ENCODE measurements at regions not wholly inside any gene's neighbourhood (a gene's known extent, or its start where the extent isn't known, plus 50 kb on each side); places are given as distances from the start of the nearest gene placed in this dataset.

- no peaks in the 10 kb centered on the region for H3K36me3 Mint-ChIP-seq (ENCODE audit: low read depth)
- no peaks in the 10 kb centered on the region for H3K27me3 Mint-ChIP-seq (ENCODE audit: low read depth)
- intact Hi-C loops (cut with micrococcal nuclease) = no loop called here
- no peaks in the 10 kb centered on the region for H3K9me3 Mint-ChIP-seq
- H3K27ac Mint-ChIP-seq = no peak overlapping the region
- no peak overlapping the region for H3K4me3 Mint-ChIP-seq (ENCODE audit: low read depth)
- H3K4me1 Mint-ChIP-seq (ENCODE audit: low read depth) = no peaks in the 10 kb centered on the region
- no peak for DNase-seq (ENCODE audit: low spot score)
Measured at GRCh38 chr3:178289544-178290160, 246.6 kb upstream of the KCNMB2 start.

- Mint-ChIP-seq H3K4me1 (ENCODE audit: low read depth) (no peaks in the 10 kb centered on the region), H3K36me3 (ENCODE audit: low read depth) (no peaks in the 10 kb centered on the region), H3K27me3 (ENCODE audit: low read depth) (no peaks in the 10 kb centered on the region), H3K27ac (no peak overlapping the region), H3K9me3 (no peaks in the 10 kb centered on the region), H3K4me3 (ENCODE audit: low read depth) (no peak overlapping the region)
- intact Hi-C loops (cut with micrococcal nuclease) = no loop called here
- DNase-seq (ENCODE audit: low spot score) = no peak
Measured at GRCh38 chr3:178291574-178292370, 244.5 kb upstream of the KCNMB2 start.

DNA sequence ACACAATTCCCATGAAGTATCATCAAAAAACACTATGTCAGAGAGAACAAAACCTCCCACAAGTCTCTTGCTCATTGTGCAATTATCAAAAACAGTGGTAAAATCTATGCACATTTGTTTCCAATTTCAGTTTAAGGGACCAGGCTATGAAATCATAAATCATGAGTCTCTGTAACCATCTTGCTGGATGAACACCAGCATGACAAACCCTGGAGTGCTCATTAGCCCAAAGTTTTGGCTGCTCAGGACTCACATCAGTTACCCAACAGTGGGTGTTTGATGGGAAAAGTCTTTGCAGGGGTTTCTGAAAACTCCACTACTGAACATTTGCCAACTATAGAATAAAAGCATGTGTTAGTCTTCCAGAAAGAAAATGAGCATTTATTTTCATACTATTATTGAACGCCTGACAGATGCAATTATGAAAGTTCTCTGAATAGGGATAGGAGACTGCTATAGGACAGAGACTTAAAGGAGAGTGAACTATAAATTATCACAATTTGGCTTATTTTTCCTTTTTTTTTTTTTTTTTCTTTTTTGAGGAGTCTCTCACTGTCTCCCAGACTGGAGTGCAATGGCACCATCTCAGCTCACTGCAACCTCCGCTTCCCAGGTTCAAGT, 240.8 kb upstream of the KCNMB2 start:
- no peak overlapping the region for H3K27ac Mint-ChIP-seq
- H3K36me3 Mint-ChIP-seq (ENCODE audit: low read depth) = no peaks in the 10 kb centered on the region
- H3K4me1 Mint-ChIP-seq (ENCODE audit: low read depth) = no peaks in the 10 kb centered on the region
- intact Hi-C loops (cut with micrococcal nuclease) = no loop called here
- no peaks in the 10 kb centered on the region for H3K9me3 Mint-ChIP-seq
- no peak for DNase-seq (ENCODE audit: low spot score)
- H3K4me3 Mint-ChIP-seq (ENCODE audit: low read depth) = no peak overlapping the region
- no peaks in the 10 kb centered on the region for H3K27me3 Mint-ChIP-seq (ENCODE audit: low read depth)

DNA sequence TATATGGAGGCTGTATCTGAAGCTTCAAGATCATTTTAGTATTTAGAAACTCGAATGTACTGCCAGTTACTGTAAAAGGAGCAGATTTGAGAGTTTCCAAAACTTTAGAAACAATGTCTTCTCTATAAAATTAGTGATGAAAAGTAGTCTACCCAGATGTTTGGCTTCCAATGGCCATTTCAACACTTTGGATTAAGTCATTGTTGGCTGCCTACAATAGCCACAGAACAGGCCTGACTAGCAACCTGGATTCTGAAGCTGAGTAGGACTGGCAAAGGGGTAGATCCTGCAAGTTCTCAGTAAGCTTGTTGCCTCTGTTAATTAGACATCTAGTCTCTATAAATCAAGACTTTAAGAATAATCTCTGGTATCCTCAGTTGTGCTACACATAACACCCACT, 239.0 kb upstream of the KCNMB2 start:
- no peaks in the 10 kb centered on the region for H3K27me3 Mint-ChIP-seq (ENCODE audit: low read depth)
- no peaks in the 10 kb centered on the region for H3K9me3 Mint-ChIP-seq
- H3K4me3 Mint-ChIP-seq (ENCODE audit: low read depth) = no peak overlapping the region
- DNase-seq (ENCODE audit: low spot score) = no peak
- H3K36me3 Mint-ChIP-seq (ENCODE audit: low read depth) = no peaks in the 10 kb centered on the region
- intact Hi-C loops (cut with micrococcal nuclease) = no loop called here
- no peaks in the 10 kb centered on the region for H3K4me1 Mint-ChIP-seq (ENCODE audit: low read depth)
- H3K27ac Mint-ChIP-seq = no peak overlapping the region

DNA sequence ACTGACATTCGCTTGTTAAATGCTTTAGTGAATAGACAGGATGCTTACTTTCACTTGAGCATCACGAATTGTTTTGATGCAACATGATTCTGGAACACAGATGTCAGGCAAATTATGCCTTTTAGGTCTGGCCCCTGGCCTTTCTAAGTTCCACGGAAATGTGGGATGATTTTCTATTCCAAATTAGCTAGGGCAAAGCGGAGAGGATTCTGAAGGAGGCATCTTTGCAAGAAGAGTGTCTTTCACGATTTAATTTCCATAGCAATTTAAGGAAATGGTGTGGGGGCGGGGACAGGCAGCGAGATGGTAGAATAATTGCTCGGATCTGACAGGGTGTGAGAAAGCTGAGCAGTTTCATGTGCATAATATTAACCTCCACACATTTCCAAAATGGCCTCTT, 238.5 kb upstream of the KCNMB2 start:
- no peak for DNase-seq (ENCODE audit: low spot score)
- intact Hi-C loops (cut with micrococcal nuclease) = no loop called here
- Mint-ChIP-seq H3K4me3 (ENCODE audit: low read depth) (no peak overlapping the region), H3K27me3 (ENCODE audit: low read depth) (no peaks in the 10 kb centered on the region), H3K9me3 (no peaks in the 10 kb centered on the region), H3K36me3 (ENCODE audit: low read depth) (no peaks in the 10 kb centered on the region), H3K4me1 (ENCODE audit: low read depth) (no peaks in the 10 kb centered on the region), H3K27ac (no peak overlapping the region)

- no peak for DNase-seq (ENCODE audit: low spot score)
- Mint-ChIP-seq H3K36me3 (ENCODE audit: low read depth) (no peaks in the 10 kb centered on the region), H3K4me1 (ENCODE audit: low read depth) (no peaks in the 10 kb centered on the region), H3K27ac (no peak overlapping the region), H3K27me3 (ENCODE audit: low read depth) (no peaks in the 10 kb centered on the region), H3K4me3 (ENCODE audit: low read depth) (no peak overlapping the region), H3K9me3 (no peaks in the 10 kb centered on the region)
- intact Hi-C loops (cut with micrococcal nuclease) = no loop called here
Measured at GRCh38 chr3:178300441-178300959, 235.7 kb upstream of the KCNMB2 start.

DNA sequence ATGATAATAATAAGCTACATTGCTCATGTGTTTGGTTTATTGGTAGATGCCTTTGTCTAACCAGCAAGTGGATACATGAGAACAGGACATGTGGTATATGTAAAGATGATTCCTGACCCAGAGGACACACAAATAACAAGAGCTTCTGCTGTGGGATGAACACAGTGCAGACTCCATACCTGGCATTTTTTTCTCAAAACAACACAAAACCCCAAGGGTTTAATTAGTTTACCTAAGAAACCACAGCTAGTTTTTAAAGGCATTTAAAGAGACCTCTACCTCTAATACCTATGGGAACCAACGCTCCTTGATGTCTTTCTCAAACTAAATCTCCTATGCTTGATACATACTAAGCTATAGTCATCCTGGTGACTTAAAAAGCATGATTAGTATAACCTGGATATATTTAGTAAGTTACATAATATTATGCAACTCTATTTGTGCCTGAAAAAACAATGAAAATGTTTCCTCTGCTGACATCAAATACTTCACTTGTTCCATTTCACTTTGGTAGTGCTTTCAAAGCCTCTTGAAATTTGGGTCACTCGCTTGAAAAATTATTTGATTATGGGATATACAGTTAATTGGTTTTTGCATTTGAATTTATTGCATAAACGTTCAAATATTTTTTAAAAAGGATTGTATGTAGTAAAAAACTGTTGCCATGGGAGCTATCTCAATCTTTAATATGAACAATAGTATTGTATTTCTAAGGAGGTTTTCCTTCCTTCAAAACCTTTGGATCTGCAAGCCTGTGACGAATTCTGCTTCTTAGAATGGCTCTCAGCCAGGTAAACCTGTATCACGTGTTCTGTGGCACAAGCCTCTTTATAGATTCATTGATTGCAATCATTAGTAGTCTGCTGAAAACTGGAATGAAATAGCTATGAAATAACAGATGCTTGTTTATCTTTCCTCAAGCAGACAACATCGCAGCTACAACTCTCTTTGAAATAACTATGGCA, 233.0 kb upstream of the KCNMB2 start:
- Mint-ChIP-seq H3K9me3 (no peaks in the 10 kb centered on the region), H3K4me3 (ENCODE audit: low read depth) (no peak overlapping the region), H3K27ac (no peak overlapping the region), H3K27me3 (ENCODE audit: low read depth) (no peaks in the 10 kb centered on the region), H3K36me3 (ENCODE audit: low read depth) (no peaks in the 10 kb centered on the region), H3K4me1 (ENCODE audit: low read depth) (no peaks in the 10 kb centered on the region)
- DNase-seq (ENCODE audit: low spot score) = no peak
- intact Hi-C loops (cut with micrococcal nuclease) = no loop called here

- no peaks in the 10 kb centered on the region for H3K9me3 Mint-ChIP-seq
- H3K4me1 Mint-ChIP-seq (ENCODE audit: low read depth) = no peaks in the 10 kb centered on the region
- H3K27ac Mint-ChIP-seq = no peak overlapping the region
- no peaks in the 10 kb centered on the region for H3K27me3 Mint-ChIP-seq (ENCODE audit: low read depth)
- DNase-seq (ENCODE audit: low spot score) = no peak
- H3K36me3 Mint-ChIP-seq (ENCODE audit: low read depth) = no peaks in the 10 kb centered on the region
- intact Hi-C loops (cut with micrococcal nuclease) = no loop called here
- no peak overlapping the region for H3K4me3 Mint-ChIP-seq (ENCODE audit: low read depth)
Measured at GRCh38 chr3:178304758-178305467, 231.3 kb upstream of the KCNMB2 start.

GRCh38 chr3:178306432-178307115, 229.7 kb upstream of the KCNMB2 start:
- Mint-ChIP-seq H3K27ac (no peak overlapping the region), H3K4me3 (ENCODE audit: low read depth) (no peak overlapping the region), H3K4me1 (ENCODE audit: low read depth) (no peaks in the 10 kb centered on the region), H3K27me3 (ENCODE audit: low read depth) (no peaks in the 10 kb centered on the region), H3K36me3 (ENCODE audit: low read depth) (no peaks in the 10 kb centered on the region), H3K9me3 (no peaks in the 10 kb centered on the region)
- no peak for DNase-seq (ENCODE audit: low spot score)
- intact Hi-C loops (cut with micrococcal nuclease) = no loop called here

DNA sequence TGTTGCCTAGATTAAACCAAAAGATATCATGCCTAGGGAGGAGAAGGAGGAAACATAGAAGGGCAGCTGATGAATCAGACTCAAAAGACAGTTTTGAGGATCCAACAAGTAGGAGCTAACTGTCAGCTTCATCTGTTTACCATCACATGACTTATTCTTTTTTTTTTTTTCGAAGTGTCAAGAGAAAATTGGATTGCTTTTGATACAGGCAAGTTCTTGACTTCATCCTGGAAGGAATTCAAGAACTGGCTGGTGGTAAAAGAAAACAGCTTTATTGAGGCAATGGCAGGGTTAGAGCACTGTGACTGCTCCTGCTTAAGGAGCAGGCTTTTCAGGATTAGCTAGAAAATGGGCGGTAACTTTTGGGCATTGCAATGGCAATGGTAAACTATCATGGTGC, 227.5 kb upstream of the KCNMB2 start:
- Mint-ChIP-seq H3K27ac (no peak overlapping the region), H3K4me3 (ENCODE audit: low read depth) (no peak overlapping the region), H3K36me3 (ENCODE audit: low read depth) (no peaks in the 10 kb centered on the region), H3K9me3 (no peaks in the 10 kb centered on the region), H3K27me3 (ENCODE audit: low read depth) (no peaks in the 10 kb centered on the region), H3K4me1 (ENCODE audit: low read depth) (no peaks in the 10 kb centered on the region)
- intact Hi-C loops (cut with micrococcal nuclease) = no loop called here
- no peak for DNase-seq (ENCODE audit: low spot score)

GRCh38 chr3:178310949-178311348, 225.3 kb upstream of the KCNMB2 start:
- Mint-ChIP-seq H3K36me3 (ENCODE audit: low read depth) (no peaks in the 10 kb centered on the region), H3K4me1 (ENCODE audit: low read depth) (no peaks in the 10 kb centered on the region), H3K27ac (no peak overlapping the region), H3K9me3 (no peaks in the 10 kb centered on the region), H3K27me3 (ENCODE audit: low read depth) (no peaks in the 10 kb centered on the region), H3K4me3 (ENCODE audit: low read depth) (no peak overlapping the region)
- intact Hi-C loops (cut with micrococcal nuclease) = no loop called here
- DNase-seq (ENCODE audit: low spot score) = no peak
